ENCODE measurements at regions not wholly inside any gene's neighbourhood (a gene's known extent, or its start where the extent isn't known, plus 50 kb on each side); places are given as distances from the start of the nearest gene placed in this dataset.

- ChIA-PET CTCF (interaction anchor here (1.0 to 3.0 kb wide), 6 partner anchors 8 to 164 kb away, joined by 3 to 12 read pairs (median 4); no protein-coding TSS in a partner anchor), RAD21 (ENCODE audit: low non-redundant PET in 1 of 2, low total read pairs in 2 of 2, uncharacterized antibody in 2 of 2, unreplicated experiment in 2 of 2) (no interaction called here), POLR2A (no interaction called here)
- no peak for TF ChIP-seq YY1 (IDR thresholded peaks at IDR 0.05; ENCODE audit: extremely low read depth, insufficient replicate concordance, low read depth, low read length)
- TF ChIP-seq RAD21 (IDR thresholded peaks at IDR 0.05; ENCODE audit: low read depth): no peak
- no peak for TF ChIP-seq ATF3 (IDR thresholded peaks at IDR 0.05)
- no peak for TF ChIP-seq POLR2AphosphoS5 (IDR thresholded peaks at IDR 0.05; ENCODE audit: low read depth, low read length)
- TF ChIP-seq CTCF (IDR thresholded peaks at IDR 0.05 in 2 of 3, conservative IDR thresholded peaks at IDR 0.05 in 1 of 3; ENCODE audit: borderline replicate concordance in 1 of 3, insufficient read depth in 1 of 3, low read depth in 2 of 3, low read length in 2 of 3): 0 out of 6 replicates have a peak, but pooled peaks of 1 of the 3 experiments have one; percentile 11
- no peak for TF ChIP-seq SP1 (IDR thresholded peaks at IDR 0.05; ENCODE audit: low read depth)
- no peak for TF ChIP-seq ZFX (IDR thresholded peaks at IDR 0.05)
- ATAC-seq (peak; percentile 54), DNase-seq (ENCODE audit: low read depth, low spot score) (no peak)
- Histone ChIP-seq H3K79me2 (ENCODE audit: insufficient read depth, low read length) (no peaks in the 10 kb centered on the region), H3K9me2 (ENCODE audit: insufficient read depth) (no peaks in the 10 kb centered on the region), H3K27ac (ENCODE audit: low read depth, low read length) (no peak overlapping the region), H3K9me3 (ENCODE audit: control insufficient read depth in 1 of 2, insufficient read depth in 1 of 2, low read depth in 1 of 2, low read length in 2 of 2) (no peaks in the 10 kb centered on the region), H3K4me1 (ENCODE audit: control insufficient read depth in 1 of 2, insufficient read depth in 2 of 2, low read length in 2 of 2) (peaks cover 0 to 3% of the 10 kb centered on the region in 2 experiments; a peak in 1 of 4 replicates), H3K4me3 (replicated peaks in 1 of 2; ENCODE audit: low read depth in 1 of 2, low read length in 2 of 2) (no peak overlapping the region), H3K36me3 (ENCODE audit: control insufficient read depth in 1 of 2, insufficient read depth in 2 of 2, low read length in 2 of 2) (no peaks in the 10 kb centered on the region), H3K9ac (ENCODE audit: low read length) (no peak overlapping the region), H3K4me2 (ENCODE audit: low read length) (no peak overlapping the region), H3K27me3 (ENCODE audit: insufficient read depth, low read length) (no peaks in the 10 kb centered on the region), H2AFZ (ENCODE audit: low read depth, low read length, poor library complexity, severe bottlenecking) (peak overlapping the region; percentile 98), H4K20me1 (ENCODE audit: insufficient read depth) (no peaks in the 10 kb centered on the region)
- BruUV-seq (replicated peaks): no TSS peak
- intact Hi-C loops (cut with micrococcal nuclease): loop anchor here (5.0 kb wide), 1 partner anchor 96 kb away; no protein-coding TSS in a partner anchor
Observed at GRCh38 chr7:142483659-142484317, 225.9 kb upstream of the PRSS58 start.

Measured in HCT116 (cell line).